PC-9 (cell line): ENCODE measurements at regions not wholly inside any gene's neighbourhood (a gene's known extent, or its start where the extent isn't known, plus 50 kb on each side); places are given as distances from the start of the nearest gene placed in this dataset.
A peak's percentile ranks its signal among the peaks of the same experiment; 100 is the strongest.

Experiments
- BruUV-seq: library from RNA; stranded (reverse); fragments of 400-500 nt; replicated peaks from 2 replicates; lab custom pipeline; 2021; lab: Mats Ljungman, UMichigan
- CTCF ChIA-PET: fragments of 300-600 bp; sonication (Branson Sonifier 250); formaldehyde crosslinking; loops from one replicate; lab custom pipeline; 2022; ENCODE audit warnings: antibody characterized with exemption; lab: Charles Lee
- POLR2A ChIA-PET: fragments of 300-600 bp; sonication (Branson Sonifier 250); formaldehyde crosslinking; loops from one replicate; lab custom pipeline; 2022; ENCODE audit warnings: antibody characterized with exemption; ENCODE audit not compliant: unreplicated experiment; lab: Charles Lee
- DNase-seq, 2 experiments: peaks; one replicate each; pipeline versions ENCODE4 v3.0.0 to v3.0.0-alpha.2; 2015 to 2022; ENCODE audit warnings: mixed read lengths in 1 of 2
- H2AFZ ChIP-seq: fragments of 200-600 bp; sonication (generic); 2 replicates; pipeline ENCODE4 v1.8.1; 2017; ENCODE audit warnings: antibody characterized with exemption
- H3F3A ChIP-seq: fragments of 200-600 bp; sonication (generic); 2 replicates; pipeline ENCODE4 v1.8.1; 2017; ENCODE audit warnings: antibody characterized with exemption, mild to moderate bottlenecking, low read depth; ENCODE audit not compliant: insufficient read depth
- H3K27ac ChIP-seq: fragments of 200-600 bp; sonication (generic); 2 replicates; pipeline ENCODE4 v1.6.1; 2016; ENCODE audit warnings: mixed run types
- H3K27me3 ChIP-seq: fragments of 200-600 bp; sonication (generic); 2 replicates; pipeline ENCODE4 v1.6.1; 2016; ENCODE audit warnings: low read depth, mixed run types; ENCODE audit not compliant: insufficient read depth
- H3K36me3 ChIP-seq: fragments of 200-600 bp; sonication (generic); 2 replicates; pipeline ENCODE4 v1.6.1; 2016; ENCODE audit warnings: low read depth, mixed run types
- H3K4me1 ChIP-seq: fragments of 200-600 bp; sonication (generic); replicated peaks from 2 replicates; pipeline ENCODE4 v1.6.1; 2016; ENCODE audit warnings: mixed run types; ENCODE audit not compliant: insufficient read depth
- H3K4me2 ChIP-seq: fragments of 200-600 bp; sonication (generic); 2 replicates; pipeline ENCODE4 v1.6.1; 2017; ENCODE audit warnings: mixed run types
- H3K4me3 ChIP-seq: fragments of 200-600 bp; sonication (generic); 2 replicates; pipeline ENCODE4 v1.6.1; 2016; ENCODE audit warnings: mixed run types
- H3K79me2 ChIP-seq: fragments of 200-600 bp; sonication (generic); 2 replicates; pipeline ENCODE4 v1.6.1; 2017; ENCODE audit warnings: low read depth, mixed run types
- H3K9me2 ChIP-seq: fragments of 200-600 bp; sonication (generic); 2 replicates; pipeline ENCODE4 v1.8.1; 2017; ENCODE audit warnings: mild to moderate bottlenecking; ENCODE audit not compliant: insufficient read depth
- H3K9me3 ChIP-seq: fragments of 200-600 bp; sonication (generic); 2 replicates; pipeline ENCODE4 v1.8.1; 2016; ENCODE audit warnings: low read depth; ENCODE audit not compliant: insufficient read depth
- H4K20me1 ChIP-seq: fragments of 200-600 bp; sonication (generic); 2 replicates; pipeline ENCODE4 v1.8.1; 2017; ENCODE audit not compliant: insufficient read depth
- EZH2 ChIP-seq: fragments of 200-600 bp; sonication (generic); IDR thresholded peaks from 2 replicates; pipeline ENCODE4 v1.8.0; 2017; ENCODE audit warnings: antibody characterized with exemption, low read depth
- intact Hi-C: fragments of 100-400 bp; cut with micrococcal nuclease; formaldehyde crosslinking; loops from one replicate; pipeline ENCODE4 v1.10.0; 2022; ENCODE audit not compliant: unreplicated experiment
- TF ChIP-seq, protein P1 (sequence below): fragments of 200-600 bp; sonication (generic); conservative IDR thresholded peaks from 2 replicates; pipeline ENCODE4 v1.6.1; 2017; ENCODE audit warnings: mixed run types, antibody characterized with exemption, mild to moderate bottlenecking, moderate library complexity

DNA sequence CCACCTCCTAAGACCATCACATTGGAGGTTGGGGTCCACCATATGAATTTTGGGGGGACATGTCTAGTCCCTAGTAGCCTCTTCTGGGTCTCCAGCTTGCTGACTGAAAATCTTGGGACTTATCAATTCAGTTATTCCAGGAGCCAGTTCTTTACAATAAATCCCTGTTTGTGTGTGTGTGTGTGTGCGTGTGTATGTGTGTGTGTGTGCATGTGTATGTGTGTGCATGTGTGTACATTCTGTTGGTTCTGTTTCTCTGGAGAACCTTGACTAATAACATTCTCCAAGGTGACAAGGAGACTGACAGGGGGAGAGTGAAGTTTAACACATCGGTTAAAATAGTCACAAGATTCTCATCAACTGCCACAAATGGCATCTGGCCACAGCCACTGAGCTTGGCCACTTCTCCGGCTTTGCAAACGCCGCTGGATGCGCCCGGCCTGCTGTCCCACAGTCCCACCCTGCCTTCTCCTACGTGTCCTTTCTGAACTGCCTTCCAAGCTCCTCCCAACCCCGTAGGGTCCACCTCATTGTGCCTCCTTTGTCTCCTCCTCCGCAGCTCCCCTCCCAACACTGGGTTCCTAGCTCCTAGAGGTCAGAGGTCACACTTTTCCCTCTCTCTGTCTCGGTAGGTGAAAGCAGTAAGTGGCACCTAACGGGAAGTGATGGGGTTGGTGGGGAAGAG is 88.1 kb upstream of the DIO3 start:
- H3K4me3 ChIP-seq, result no peak overlapping the region
- DNase-seq, result no peak
- ChIA-PET CTCF (no interaction called here), POLR2A (no interaction called here)
- no peaks in the 10 kb centered on the region for H3K9me2 ChIP-seq
- no TSS peak for BruUV-seq
- H3K27ac ChIP-seq, result no peak overlapping the region
- H3K4me1 ChIP-seq, result peaks cover 34% of the 10 kb centered on the region
- peaks cover 6% of the 10 kb centered on the region; the same call in 1 of the 2 replicates for H3K36me3 ChIP-seq
- no peak overlapping the region for H3K4me2 ChIP-seq
- no peak for TF ChIP-seq EZH2
- TF ChIP-seq, protein P1, sequence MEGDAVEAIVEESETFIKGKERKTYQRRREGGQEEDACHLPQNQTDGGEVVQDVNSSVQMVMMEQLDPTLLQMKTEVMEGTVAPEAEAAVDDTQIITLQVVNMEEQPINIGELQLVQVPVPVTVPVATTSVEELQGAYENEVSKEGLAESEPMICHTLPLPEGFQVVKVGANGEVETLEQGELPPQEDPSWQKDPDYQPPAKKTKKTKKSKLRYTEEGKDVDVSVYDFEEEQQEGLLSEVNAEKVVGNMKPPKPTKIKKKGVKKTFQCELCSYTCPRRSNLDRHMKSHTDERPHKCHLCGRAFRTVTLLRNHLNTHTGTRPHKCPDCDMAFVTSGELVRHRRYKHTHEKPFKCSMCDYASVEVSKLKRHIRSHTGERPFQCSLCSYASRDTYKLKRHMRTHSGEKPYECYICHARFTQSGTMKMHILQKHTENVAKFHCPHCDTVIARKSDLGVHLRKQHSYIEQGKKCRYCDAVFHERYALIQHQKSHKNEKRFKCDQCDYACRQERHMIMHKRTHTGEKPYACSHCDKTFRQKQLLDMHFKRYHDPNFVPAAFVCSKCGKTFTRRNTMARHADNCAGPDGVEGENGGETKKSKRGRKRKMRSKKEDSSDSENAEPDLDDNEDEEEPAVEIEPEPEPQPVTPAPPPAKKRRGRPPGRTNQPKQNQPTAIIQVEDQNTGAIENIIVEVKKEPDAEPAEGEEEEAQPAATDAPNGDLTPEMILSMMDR, result no peak
- H4K20me1 ChIP-seq, result no peaks in the 10 kb centered on the region
- no peak overlapping the region for H2AFZ ChIP-seq
- no peaks in the 10 kb centered on the region for H3K27me3 ChIP-seq
- no peaks in the 10 kb centered on the region for H3K9me3 ChIP-seq
- intact Hi-C loops, result no loop called here
- peaks cover 40% of the 10 kb centered on the region for H3K79me2 ChIP-seq
- H3F3A ChIP-seq, result peaks cover 30% of the 10 kb centered on the region

DNA sequence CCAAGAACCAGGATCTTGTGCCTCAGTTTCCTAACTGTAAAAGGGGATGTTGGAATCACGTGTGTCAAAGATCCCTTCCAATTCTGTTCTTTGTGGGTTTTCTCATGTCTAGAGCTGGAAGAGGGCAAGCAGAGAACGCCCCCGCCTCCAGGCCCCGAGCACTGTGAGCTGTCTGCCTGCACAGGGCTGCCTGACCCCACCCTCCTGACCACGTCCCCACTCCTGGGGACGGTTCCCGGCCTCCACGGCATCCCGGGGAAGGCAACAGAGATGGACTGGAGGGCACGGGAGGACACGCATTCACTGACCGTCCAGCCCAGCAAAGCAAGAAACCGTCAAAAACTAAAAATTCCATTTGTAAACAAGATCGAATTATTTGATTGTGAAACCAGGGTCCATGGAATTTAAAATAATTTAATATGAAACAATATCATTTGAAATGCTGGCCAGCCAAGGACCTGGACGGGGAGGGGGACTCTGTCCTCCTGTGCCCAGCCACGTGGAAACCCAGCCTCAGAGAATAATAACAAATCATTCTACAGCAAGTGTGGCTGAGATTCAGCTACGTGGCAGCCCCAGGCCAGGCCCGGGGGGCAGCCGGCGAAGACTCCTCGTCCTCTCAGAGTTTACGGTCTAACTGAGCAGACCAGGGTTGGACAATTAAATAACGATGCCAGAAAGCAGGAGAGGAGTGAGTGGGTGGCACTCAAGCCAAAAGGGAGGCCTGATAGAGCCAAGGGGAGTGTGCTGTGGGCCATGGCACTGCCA is 87.3 kb upstream of the DIO3 start:
- H3K27me3 ChIP-seq, result no peaks in the 10 kb centered on the region
- H3K79me2 ChIP-seq, result peaks cover 40% of the 10 kb centered on the region
- peaks cover 42% of the 10 kb centered on the region for H3K4me1 ChIP-seq
- 0 out of 2 replicates have a peak, but pooled peaks cover 6% of the 10 kb centered on the region for H3K36me3 ChIP-seq
- CTCF ChIA-PET, result no interaction called here
- no peaks in the 10 kb centered on the region for H4K20me1 ChIP-seq
- no TSS peak for BruUV-seq
- no peak overlapping the region for H3K27ac ChIP-seq
- no peak overlapping the region for H2AFZ ChIP-seq
- no peak overlapping the region for H3K4me3 ChIP-seq
- DNase-seq, result no peak
- peak overlapping the region; percentile 93 for H3K4me2 ChIP-seq
- no peaks in the 10 kb centered on the region for H3K9me3 ChIP-seq
- TF ChIP-seq, protein P1, result no peak
- no peak for TF ChIP-seq EZH2
- H3F3A ChIP-seq, result peaks cover 36% of the 10 kb centered on the region
- POLR2A ChIA-PET, result interaction anchor here (0.6 kb wide), 1 partner anchor 135 kb away, joined by 3 read pairs; no protein-coding TSS in a partner anchor
- intact Hi-C loops, result no loop called here
- H3K9me2 ChIP-seq, result no peaks in the 10 kb centered on the region

DNA sequence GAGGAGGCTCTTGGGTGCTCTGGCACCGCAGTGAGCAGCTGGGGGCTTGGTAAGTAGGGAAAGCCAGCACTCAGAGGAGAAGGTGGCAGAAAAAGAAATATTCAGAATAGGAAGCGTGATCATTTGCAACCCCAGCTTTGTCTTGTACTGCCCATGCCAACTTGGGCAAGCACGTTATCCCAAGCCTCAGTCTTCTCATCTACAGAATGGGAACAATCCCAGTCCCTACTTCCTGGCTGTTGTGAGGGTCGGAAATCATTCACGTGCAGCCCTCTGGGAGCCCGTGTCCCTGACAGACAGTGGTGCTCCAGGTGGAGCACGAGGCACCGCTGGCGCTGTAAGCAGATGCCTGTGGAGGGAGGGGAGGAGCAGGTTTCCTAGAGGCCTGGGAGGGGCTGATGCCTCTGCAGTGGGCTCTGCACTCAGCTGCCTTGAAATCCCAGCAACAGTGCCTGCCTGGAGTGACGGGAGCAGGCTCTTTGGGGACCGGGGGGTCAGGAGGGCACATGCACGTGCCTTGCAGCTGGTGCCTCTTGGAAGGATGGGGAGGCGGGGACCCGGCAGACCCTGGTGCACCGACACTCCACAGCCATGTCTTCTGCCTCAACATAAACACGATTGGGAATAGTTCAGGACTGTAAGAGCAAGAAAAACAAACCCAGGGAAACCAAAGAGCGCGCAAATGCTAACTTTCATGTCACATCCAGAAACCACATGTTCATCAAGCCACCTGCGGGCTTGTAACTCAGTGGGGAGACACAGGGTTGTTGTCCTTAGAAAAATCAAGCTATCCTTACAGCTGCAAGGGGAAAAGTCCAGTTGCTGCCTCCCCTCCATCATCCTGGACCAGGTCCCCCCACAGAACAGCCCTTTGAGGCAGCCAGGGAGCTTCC is 86.5 kb upstream of the DIO3 start:
- no peaks in the 10 kb centered on the region for H3K9me2 ChIP-seq
- H3K36me3 ChIP-seq, result 0 out of 2 replicates have a peak, but pooled peaks cover 2% of the 10 kb centered on the region
- H3K27me3 ChIP-seq, result no peaks in the 10 kb centered on the region
- intact Hi-C loops, result loop anchor here (5.0 kb wide), 1 partner anchor 152 kb away; no protein-coding TSS in a partner anchor
- H3K4me3 ChIP-seq, result peak overlapping the region; percentile 68
- H3K9me3 ChIP-seq, result no peaks in the 10 kb centered on the region
- POLR2A ChIA-PET, result interaction anchor here (0.5 to 0.6 kb wide), 3 partner anchors 15 to 142 kb away, joined by 3 to 5 read pairs (median 4); no protein-coding TSS in a partner anchor
- peak overlapping the region; percentile 67 for H2AFZ ChIP-seq
- peak overlapping the region; percentile 91 for H3K27ac ChIP-seq
- H3K4me1 ChIP-seq, result peaks cover 50% of the 10 kb centered on the region
- peak overlapping the region; percentile 93 for H3K4me2 ChIP-seq
- TF ChIP-seq, protein P1, result no peak
- TF ChIP-seq EZH2, result no peak
- BruUV-seq, result no TSS peak
- H3F3A ChIP-seq, result peaks cover 44% of the 10 kb centered on the region
- H4K20me1 ChIP-seq, result no peaks in the 10 kb centered on the region
- CTCF ChIA-PET, result no interaction called here
- DNase-seq, result no peak
- H3K79me2 ChIP-seq, result peaks cover 40% of the 10 kb centered on the region
